CD14-positive monocyte (primary cell): ENCODE measurements at regions not wholly inside any gene's neighbourhood (a gene's known extent, or its start where the extent isn't known, plus 50 kb on each side); places are given as distances from the start of the nearest gene placed in this dataset.

ENCODE experiments used
- DNase-seq, 3 donors: peaks; one replicate each; pipeline ENCODE4 v3.0.0-alpha.2; 2011 to 2022
- H2AFZ ChIP-seq: 2 replicates; pipeline ENCODE4 v1.6.0; 2012; ENCODE audit warnings: mild to moderate bottlenecking, low read depth, low read length, inconsistent platforms; ENCODE audit not compliant: insufficient read depth, poor library complexity, severe bottlenecking
- H3K27ac ChIP-seq, 2 donors: 1 replicate in 1 of 2; 2 replicates in 1 of 2; pipeline ENCODE4 v1.5.1; 2012 to 2013; ENCODE audit warnings: low read length in 2 of 2, control low read depth in 1 of 2, inconsistent platforms in 1 of 2, low read depth in 1 of 2, mild to moderate bottlenecking in 1 of 2
- H3K27me3 ChIP-seq, 2 donors: one replicate each; pipeline versions ENCODE4 v1.6.0 to v1.6.1; 2011 to 2013; ENCODE audit warnings: low read length in 2 of 2; ENCODE audit not compliant: control insufficient read depth in 2 of 2, insufficient read depth in 2 of 2
- H3K36me3 ChIP-seq, 2 donors: replicated peaks in 1 of 2; 1 replicate in 1 of 2; 2 replicates in 1 of 2; pipeline versions ENCODE4 v1.5.1 to v1.6.1; 2012 to 2013; ENCODE audit warnings: low read length in 2 of 2, control low read depth in 1 of 2, inconsistent platforms in 1 of 2, mild to moderate bottlenecking in 1 of 2; ENCODE audit not compliant: insufficient read depth in 2 of 2, control insufficient read depth in 1 of 2
- H3K4me1 ChIP-seq, 2 donors: 1 replicate in 1 of 2; 2 replicates in 1 of 2; pipeline versions ENCODE4 v1.5.1 to v1.6.1; 2012 to 2013; ENCODE audit warnings: low read length in 2 of 2, control low read depth in 1 of 2, inconsistent platforms in 1 of 2, mild to moderate bottlenecking in 1 of 2, moderate library complexity in 1 of 2; ENCODE audit not compliant: insufficient read depth in 2 of 2, control insufficient read depth in 1 of 2
- H3K4me2 ChIP-seq: replicated peaks from 2 replicates; pipeline ENCODE3; 2012; ENCODE audit warnings: low read length, moderate library complexity, mild to moderate bottlenecking; ENCODE audit not compliant: poor library complexity, severe bottlenecking; ENCODE audit errors: extremely low read depth
- H3K4me3 ChIP-seq, 3 experiments: fragments of 200-600 bp in 1 of 3; sonication (generic) in 1 of 3; replicated peaks in 1 of 3; 1 replicate in 2 of 3; 2 replicates in 1 of 3; pipeline ENCODE4 v1.5.1; 2011 to 2013; ENCODE audit warnings: low read length in 3 of 3, mild to moderate bottlenecking in 3 of 3, control low read depth in 2 of 3, low read depth in 2 of 3, inconsistent platforms in 1 of 3, moderate library complexity in 1 of 3
- H3K79me2 ChIP-seq: 2 replicates; pipeline ENCODE4 v1.6.0; 2012; ENCODE audit warnings: mild to moderate bottlenecking, control low read depth, inconsistent platforms, low read length, moderate library complexity; ENCODE audit not compliant: insufficient read depth
- H3K9ac ChIP-seq: 2 replicates; pipeline ENCODE4 v1.6.0; 2017; ENCODE audit warnings: low read length, mild to moderate bottlenecking; ENCODE audit not compliant: insufficient read depth, poor library complexity, severe bottlenecking
- H3K9me3 ChIP-seq, 2 donors: replicated peaks in 1 of 2; 1 replicate in 1 of 2; 2 replicates in 1 of 2; pipeline versions ENCODE4 v1.5.1 to v1.6.1; 2012 to 2013; ENCODE audit warnings: low read length in 2 of 2, control low read depth in 1 of 2; ENCODE audit not compliant: control insufficient read depth in 1 of 2, insufficient read depth in 1 of 2
- H4K20me1 ChIP-seq: 2 replicates; pipeline ENCODE4 v1.6.0; 2012; ENCODE audit warnings: mild to moderate bottlenecking, low read length, control low read depth, moderate library complexity; ENCODE audit not compliant: insufficient read depth
- H3K27ac Mint-ChIP-seq, 7 donors: one replicate each; pipeline ENCODE4 v1.8.0; 2020; ENCODE audit warnings: mild to moderate bottlenecking in 7 of 7, mixed read lengths in 7 of 7, moderate library complexity in 6 of 7, inconsistent platforms in 2 of 7
- H3K27me3 Mint-ChIP-seq, 3 donors: one replicate each; pipeline ENCODE4 v1.8.0; 2021 to 2022; ENCODE audit warnings: low read depth in 3 of 3, mild to moderate bottlenecking in 3 of 3, mixed read lengths in 3 of 3, moderate library complexity in 3 of 3, inconsistent platforms in 1 of 3
- H3K36me3 Mint-ChIP-seq, 2 donors: one replicate each; pipeline ENCODE4 v1.8.0; 2020; ENCODE audit warnings: mixed read lengths in 2 of 2, inconsistent platforms in 1 of 2, mild to moderate bottlenecking in 1 of 2
- H3K4me1 Mint-ChIP-seq: one replicate; pipeline ENCODE4 v1.8.0; 2020; ENCODE audit warnings: mild to moderate bottlenecking, mixed read lengths
- H3K4me3 Mint-ChIP-seq, 2 donors: one replicate each; pipeline ENCODE4 v1.8.0; 2020; ENCODE audit warnings: mild to moderate bottlenecking in 2 of 2, mixed read lengths in 2 of 2, moderate library complexity in 1 of 2
- H3K9me3 Mint-ChIP-seq, 7 donors: one replicate each; pipeline ENCODE4 v1.8.0; 2020 to 2022; ENCODE audit warnings: mixed read lengths in 7 of 7, mild to moderate bottlenecking in 6 of 7, moderate library complexity in 6 of 7, inconsistent platforms in 2 of 7
- WGBS: methylation state at CpG from one replicate; pipeline ENCODE4 v1.1.5; 2013; ENCODE audit warnings: missing lambda C conversion rate; ENCODE audit not compliant: insufficient coverage; 5-methylcytosine and 5-hydroxymethylcytosine counted together
- intact Hi-C, 2 donors: fragments of 100-400 bp; cut with micrococcal nuclease; formaldehyde crosslinking; loops; one replicate each; pipeline versions ENCODE4 v1.15.0 to v1.15.1; 2023
- TF ChIP-seq, protein P1 (sequence below): fragments of 200-600 bp; IDR thresholded peaks from one replicate; pipeline ENCODE4 v1.8.0; 2022; ENCODE audit warnings: antibody characterized with exemption, mild to moderate bottlenecking

DNA sequence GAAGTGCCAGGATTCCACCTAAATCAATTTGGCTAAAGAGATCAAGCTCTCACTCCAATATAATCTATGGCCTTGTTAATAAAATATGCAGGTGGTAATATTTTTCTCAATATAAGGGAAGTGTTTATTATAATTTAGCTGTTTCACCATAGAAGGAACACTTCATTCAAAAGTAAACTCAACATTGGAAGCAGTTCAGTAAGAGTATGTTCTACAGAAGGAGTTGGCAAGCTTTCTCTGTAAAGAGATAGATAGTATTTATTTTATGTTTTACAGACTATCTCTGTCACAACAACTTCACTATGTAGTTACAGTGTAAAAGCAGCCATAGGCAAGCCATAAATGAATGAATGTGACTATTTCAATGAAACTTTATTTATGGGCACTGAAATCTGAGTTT lies 313.6 kb upstream of the ANO3 start:
- Mint-ChIP-seq H3K36me3 (no peaks in the 10 kb centered on the region), H3K27ac (no peak overlapping the region), H3K27me3 (peaks cover 0 to 1% (median 0%) of the 10 kb centered on the region in 3 donors), H3K9me3 (no peaks in the 10 kb centered on the region), H3K4me3 (no peak overlapping the region), H3K4me1 (no peaks in the 10 kb centered on the region)
- H3K27me3 ChIP-seq, result no peaks in the 10 kb centered on the region
- no peak overlapping the region for H3K4me3 ChIP-seq
- H3K4me2 ChIP-seq, result no peak overlapping the region
- no peaks in the 10 kb centered on the region for H3K79me2 ChIP-seq
- TF ChIP-seq, protein P1, sequence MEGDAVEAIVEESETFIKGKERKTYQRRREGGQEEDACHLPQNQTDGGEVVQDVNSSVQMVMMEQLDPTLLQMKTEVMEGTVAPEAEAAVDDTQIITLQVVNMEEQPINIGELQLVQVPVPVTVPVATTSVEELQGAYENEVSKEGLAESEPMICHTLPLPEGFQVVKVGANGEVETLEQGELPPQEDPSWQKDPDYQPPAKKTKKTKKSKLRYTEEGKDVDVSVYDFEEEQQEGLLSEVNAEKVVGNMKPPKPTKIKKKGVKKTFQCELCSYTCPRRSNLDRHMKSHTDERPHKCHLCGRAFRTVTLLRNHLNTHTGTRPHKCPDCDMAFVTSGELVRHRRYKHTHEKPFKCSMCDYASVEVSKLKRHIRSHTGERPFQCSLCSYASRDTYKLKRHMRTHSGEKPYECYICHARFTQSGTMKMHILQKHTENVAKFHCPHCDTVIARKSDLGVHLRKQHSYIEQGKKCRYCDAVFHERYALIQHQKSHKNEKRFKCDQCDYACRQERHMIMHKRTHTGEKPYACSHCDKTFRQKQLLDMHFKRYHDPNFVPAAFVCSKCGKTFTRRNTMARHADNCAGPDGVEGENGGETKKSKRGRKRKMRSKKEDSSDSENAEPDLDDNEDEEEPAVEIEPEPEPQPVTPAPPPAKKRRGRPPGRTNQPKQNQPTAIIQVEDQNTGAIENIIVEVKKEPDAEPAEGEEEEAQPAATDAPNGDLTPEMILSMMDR, result no peak
- intact Hi-C loops, result no loop called here
- no peak overlapping the region for H3K27ac ChIP-seq
- no peak overlapping the region for H2AFZ ChIP-seq
- no peak for DNase-seq
- no peaks in the 10 kb centered on the region for H3K4me1 ChIP-seq
- no peaks in the 10 kb centered on the region for H3K9me3 ChIP-seq
- no peak overlapping the region for H3K9ac ChIP-seq
- H4K20me1 ChIP-seq, result no peaks in the 10 kb centered on the region
- no peaks in the 10 kb centered on the region for H3K36me3 ChIP-seq

DNA sequence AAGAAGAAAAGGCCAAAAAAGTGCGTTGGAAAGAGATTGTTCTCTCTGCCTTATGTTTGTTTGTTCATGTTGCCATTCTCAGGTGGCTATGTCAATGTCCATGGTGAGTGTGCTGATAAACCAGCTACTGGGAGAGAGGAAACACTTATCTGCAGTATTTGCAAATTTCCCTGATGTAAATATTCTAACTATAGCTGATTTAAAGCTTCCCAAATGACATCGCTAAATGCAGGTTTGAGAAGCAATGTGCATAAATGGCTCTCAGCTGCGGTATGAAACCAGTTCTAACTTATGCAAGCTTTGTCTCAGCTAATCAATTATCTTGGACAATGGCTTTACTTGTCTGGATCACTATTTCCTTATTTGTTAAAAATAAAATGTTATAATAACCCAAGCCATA lies 312.5 kb upstream of the ANO3 start:
- Histone ChIP-seq H3K4me3 (no peak overlapping the region), H4K20me1 (no peaks in the 10 kb centered on the region), H3K9ac (no peak overlapping the region), H3K27me3 (no peaks in the 10 kb centered on the region), H3K36me3 (no peaks in the 10 kb centered on the region), H3K27ac (no peak overlapping the region), H3K9me3 (no peaks in the 10 kb centered on the region), H2AFZ (no peak overlapping the region), H3K79me2 (no peaks in the 10 kb centered on the region), H3K4me1 (no peaks in the 10 kb centered on the region), H3K4me2 (no peak overlapping the region)
- Mint-ChIP-seq H3K36me3 (no peaks in the 10 kb centered on the region), H3K27ac (no peak overlapping the region), H3K4me3 (no peak overlapping the region), H3K9me3 (no peaks in the 10 kb centered on the region), H3K4me1 (no peaks in the 10 kb centered on the region), H3K27me3 (peaks cover 0 to 3% (median 1%) of the 10 kb centered on the region in 3 donors)
- TF ChIP-seq, protein P1, result no peak
- WGBS, result no CpG with 5 or more reads among the region's 3 CpGs
- intact Hi-C loops, result no loop called here
- DNase-seq, result no peak
